Erythroblast (primary cell): ENCODE measurements at regions not wholly inside any gene's neighbourhood (a gene's known extent, or its start where the extent isn't known, plus 50 kb on each side); places are given as distances from the start of the nearest gene placed in this dataset.
"Not testable (repeated sequence)": the region's sequence is repeated elsewhere in the genome, so short reads cannot be mapped to it uniquely, and the experiment has no call there.

Experiments used
- DNase-seq, 2 experiments: peaks; one replicate each; lab custom pipeline; 2025; lab: John Stamatoyannopoulos, UW
- GATA1 ChIP-seq: IDR thresholded peaks from 2 replicates; pipeline ENCODE4 v1.6.1; 2011; ENCODE audit warnings: low read depth, mild to moderate bottlenecking, control low read depth, low read length, moderate library complexity
- POLR2A ChIP-seq: IDR thresholded peaks from 2 replicates; pipeline ENCODE4 v1.6.1; 2011; ENCODE audit warnings: mild to moderate bottlenecking, low read length

GRCh38 chr13:18943273-18943672 lies 238.4 kb downstream of the TUBA3C start:
- DNase-seq = no peak
- TF ChIP-seq POLR2A (no peak), GATA1 (no peak)

DNA sequence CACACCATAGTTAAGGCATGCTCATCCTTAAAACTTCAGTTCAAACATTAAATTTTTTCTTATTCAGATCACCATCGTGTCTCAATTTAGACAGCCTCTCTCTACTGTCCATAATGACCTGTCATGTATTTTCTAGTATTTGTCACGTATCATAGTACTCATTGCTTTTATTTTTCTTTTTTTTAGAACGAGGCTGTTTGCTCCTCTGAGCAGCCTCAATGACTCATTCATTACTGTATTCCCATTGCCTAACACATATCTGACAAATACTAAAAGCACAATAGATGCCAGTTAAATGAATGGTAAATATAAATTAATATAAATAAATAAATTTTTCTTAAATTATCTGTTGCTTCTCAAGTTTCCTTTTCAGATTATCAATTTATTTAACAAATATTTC lies 245.5 kb downstream of the TUBA3C start:
- no peak for DNase-seq
- TF ChIP-seq GATA1 = no peak
- TF ChIP-seq POLR2A = no peak

GRCh38 chr13:18921063-18921462 lies 260.6 kb downstream of the TUBA3C start:
- TF ChIP-seq POLR2A (no peak), GATA1 (no peak)

GRCh38 chr13:18905096-18905495 lies 276.5 kb downstream of the TUBA3C start:
- DNase-seq = not testable (repeated sequence)

More at GRCh38 chr13:18921063-18921462, 260.6 kb downstream of the TUBA3C start:
- DNase-seq = no peak

GRCh38 chr13:18895411-18895810 lies 286.2 kb downstream of the TUBA3C start:
- not testable (repeated sequence) for DNase-seq

GRCh38 chr13:18891242-18891641 lies 290.4 kb downstream of the TUBA3C start:
- not testable (repeated sequence) for DNase-seq

DNA sequence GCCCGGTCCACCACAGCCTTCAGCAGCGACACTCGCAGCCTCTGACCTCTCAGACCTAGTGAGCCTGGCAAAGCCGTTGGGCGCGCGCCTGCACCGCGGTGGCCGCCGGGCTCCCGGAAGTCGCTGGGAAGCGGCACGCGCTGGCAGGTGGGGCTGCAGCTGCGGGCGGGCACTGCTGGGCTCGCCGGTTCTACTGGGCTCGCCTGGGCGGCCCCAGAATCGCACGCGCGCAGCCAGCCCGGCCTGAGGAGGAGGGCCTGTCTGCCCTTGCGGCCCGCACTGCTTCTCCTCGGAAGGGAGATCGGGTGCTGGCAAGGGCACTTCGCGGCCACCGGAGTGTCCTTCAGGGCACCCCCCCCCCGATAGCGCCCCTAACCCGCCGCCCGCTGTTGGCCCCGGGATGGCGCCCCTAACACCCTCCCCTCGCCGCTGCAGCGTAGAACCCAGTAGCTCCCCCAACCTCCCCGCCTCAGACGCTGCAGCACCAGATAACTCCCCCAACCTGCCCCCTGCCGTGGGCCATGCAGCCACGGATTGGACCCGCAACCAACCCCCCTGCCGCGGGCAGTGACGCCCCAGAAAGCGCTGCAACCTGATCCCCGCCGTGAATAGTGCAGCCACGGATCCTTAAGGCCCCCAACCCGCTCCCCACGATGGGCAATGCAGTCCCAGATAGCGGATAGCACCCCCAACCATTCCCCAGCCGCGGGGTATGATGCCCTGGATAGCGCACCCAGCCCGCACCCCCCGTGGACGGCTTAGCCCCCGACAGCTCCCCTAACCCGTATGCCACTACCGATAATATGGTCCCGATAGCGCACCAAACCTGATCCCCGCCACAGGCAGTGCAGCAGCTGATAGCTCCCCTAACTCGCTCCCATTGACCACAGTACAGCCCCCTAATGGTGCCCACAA lies 306.5 kb downstream of the TUBA3C start:
- not testable (repeated sequence) for DNase-seq

GRCh38 chr13:18870557-18870956 lies 311.1 kb downstream of the TUBA3C start:
- DNase-seq = not testable (repeated sequence)

- not testable (repeated sequence) for DNase-seq
Measured at GRCh38 chr13:18869365-18869764, 312.3 kb downstream of the TUBA3C start.

GRCh38 chr13:18837986-18838629 lies 343.5 kb downstream of the TUBA3C start:
- not testable (repeated sequence) for DNase-seq

DNA sequence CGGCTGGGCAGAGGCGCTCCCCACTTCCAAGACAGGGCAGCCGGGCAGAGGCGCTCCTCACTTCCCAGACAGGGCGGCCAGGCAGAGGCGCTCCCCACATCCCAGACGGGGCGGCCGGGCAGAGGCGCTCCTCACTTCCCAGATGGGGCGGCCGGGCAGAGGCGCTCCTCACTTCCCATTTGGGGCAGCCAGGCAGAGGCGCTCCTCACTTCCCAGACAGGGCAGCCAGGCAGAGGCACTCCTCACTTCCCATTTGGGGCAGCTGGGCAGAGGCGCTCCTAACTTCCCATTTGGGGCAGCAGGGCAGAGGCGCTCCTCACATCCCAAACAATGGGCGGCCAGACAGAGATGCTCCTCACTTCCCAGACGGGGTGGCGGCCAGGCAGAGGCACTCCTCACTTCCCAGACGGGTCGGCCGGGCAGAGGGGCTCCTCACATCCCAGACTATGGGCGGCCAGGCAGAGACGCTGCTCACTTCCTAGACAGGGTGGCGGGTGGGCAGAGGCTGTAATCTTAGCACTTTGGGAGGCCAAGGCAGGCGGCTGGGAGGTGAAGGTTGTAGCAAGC lies 344.4 kb downstream of the TUBA3C start:
- DNase-seq = not testable (repeated sequence)

GRCh38 chr13:18836371-18837178 lies 345.0 kb downstream of the TUBA3C start:
- not testable (repeated sequence) for DNase-seq

- not testable (repeated sequence) for DNase-seq
Measured at GRCh38 chr13:18835754-18836153, 345.9 kb downstream of the TUBA3C start.

DNA sequence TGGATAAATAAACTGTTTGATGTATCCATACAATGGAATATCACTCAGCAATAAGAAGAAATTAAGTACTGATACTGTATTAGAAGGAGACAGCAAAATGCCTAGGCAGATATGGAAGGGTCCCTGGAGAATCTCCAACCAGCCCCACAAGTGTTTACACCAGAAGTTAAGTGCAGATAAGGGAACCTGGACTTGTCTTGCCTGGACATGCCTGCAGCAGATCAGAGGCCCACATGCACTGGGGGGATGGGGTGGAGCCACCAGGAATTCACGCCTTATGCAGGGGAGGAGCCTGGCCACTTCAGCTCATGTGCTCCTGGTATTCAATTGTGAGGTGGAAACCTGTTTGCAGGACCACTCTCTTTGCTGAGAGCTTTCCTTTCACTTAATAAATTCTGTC lies 356.9 kb downstream of the TUBA3C start:
- peak; percentile 1 to 2 for DNase-seq

GRCh38 chr13:18822655-18823639 lies 358.7 kb downstream of the TUBA3C start:
- not testable (repeated sequence) for DNase-seq

DNA sequence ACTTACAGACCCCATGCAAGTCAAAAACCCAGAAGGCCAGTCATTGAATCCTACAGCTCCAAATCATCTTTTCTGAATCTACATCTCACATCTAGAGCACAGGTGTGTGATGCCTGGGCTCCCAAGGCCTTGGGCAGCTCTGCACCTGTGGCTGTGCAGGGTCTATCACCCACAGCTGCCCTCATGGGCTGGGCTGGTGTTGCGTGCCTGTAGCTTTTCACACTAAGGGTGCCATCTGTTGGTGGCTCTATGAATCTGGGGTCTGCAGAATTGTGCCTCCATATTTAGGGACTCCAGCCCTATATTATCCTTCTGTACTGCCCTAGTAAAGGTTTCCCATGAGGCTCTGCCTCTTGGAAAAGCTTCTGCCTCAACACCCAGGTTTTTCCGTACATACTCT lies 407.6 kb downstream of the TUBA3C start:
- not testable (repeated sequence) for DNase-seq

DNA sequence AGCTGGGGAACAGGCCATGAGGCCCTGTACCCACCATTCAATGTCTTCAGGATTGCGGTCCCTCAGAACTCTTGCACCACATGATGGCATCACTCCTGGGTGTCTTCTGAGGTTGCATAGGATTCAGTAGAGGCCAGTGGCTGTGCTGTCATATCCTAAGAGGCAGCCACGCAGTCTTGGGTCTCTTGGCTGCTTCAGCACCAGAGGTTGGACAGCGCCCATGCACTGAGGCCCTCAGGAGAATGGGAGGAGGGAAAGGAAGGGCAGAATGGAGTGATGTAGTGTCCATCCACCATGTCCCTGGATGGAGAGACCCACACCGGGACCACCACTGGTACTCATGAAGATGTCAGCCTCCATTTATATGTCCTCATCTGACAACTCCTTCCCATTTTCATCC lies 439.9 kb downstream of the TUBA3C start:
- not testable (repeated sequence) for DNase-seq
